ENCODE measurements at regions not wholly inside any gene's neighbourhood (a gene's known extent, or its start where the extent isn't known, plus 50 kb on each side); places are given as distances from the start of the nearest gene placed in this dataset.
A peak's percentile ranks its signal among the peaks of the same experiment; 100 is the strongest.

DNA sequence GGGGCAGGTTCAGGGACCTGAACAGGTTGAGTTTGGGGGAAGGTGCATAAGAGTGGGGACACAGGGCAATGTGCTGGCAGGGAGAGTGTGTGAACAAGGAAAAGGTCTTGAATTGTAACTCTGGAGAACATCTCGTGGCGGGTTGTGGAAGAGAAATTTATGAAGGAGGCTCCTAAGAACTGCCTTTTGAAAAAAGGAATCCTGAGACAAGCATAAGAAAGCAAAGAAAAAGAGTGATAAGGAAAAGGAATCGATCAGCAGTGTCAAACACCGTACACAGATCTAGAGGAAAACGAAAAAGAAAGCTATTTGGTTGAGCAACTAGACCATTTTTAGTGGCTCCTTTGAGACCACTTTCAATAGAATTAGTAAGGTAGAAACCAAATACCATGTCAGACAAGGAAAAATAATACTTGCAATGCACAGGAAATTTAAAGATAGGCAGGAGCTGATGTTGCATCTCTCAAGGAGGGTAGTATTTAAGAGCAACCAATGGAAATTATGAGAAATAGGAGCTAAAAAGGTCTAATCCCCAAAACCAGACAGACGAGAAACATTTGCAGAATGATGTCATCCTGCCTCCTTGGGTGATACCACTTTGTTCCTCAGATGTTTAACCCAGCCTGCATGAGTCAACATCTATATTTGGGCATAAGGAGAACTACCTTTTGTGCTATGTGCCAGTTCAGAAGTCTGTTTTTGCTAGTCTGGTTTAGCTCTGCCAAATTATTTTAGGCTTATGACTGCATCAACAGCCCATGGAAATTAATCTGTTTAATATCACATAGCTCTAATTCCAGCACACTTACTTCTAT, 64.5 kb upstream of the STK38L start:
- ATAC-seq (no peak), DNase-seq (ENCODE audit: low spot score) (no peak)

DNA sequence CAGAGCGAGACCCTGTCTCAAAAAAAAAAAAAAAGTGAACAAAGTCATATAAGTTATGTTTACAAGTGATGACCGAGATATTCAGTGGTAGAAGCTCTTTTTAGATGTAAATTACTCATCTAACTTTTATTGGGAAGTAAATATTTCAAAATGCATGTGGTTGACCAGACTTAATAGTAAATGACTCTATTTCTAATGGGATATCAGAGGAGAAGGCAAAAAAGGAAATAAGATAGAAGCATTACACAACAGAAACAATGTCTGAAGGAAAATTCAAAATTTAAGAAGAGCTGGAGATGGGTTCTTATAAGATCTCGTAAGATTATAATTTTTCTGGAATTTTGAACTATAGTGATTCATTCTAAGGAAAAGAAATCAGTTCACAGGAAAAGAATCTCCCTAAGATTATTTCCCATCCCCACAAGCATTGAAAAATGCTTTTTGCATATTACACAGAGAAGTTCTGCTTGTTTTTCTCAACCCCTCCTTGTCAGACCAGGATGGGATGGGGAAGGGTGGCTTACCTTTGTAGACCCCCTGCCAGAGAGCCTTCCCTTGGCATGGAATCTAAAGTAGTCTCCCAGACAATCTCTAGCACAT, 63.1 kb upstream of the STK38L start:
- ATAC-seq, result no peak
- no peak for DNase-seq (ENCODE audit: low spot score)

DNA sequence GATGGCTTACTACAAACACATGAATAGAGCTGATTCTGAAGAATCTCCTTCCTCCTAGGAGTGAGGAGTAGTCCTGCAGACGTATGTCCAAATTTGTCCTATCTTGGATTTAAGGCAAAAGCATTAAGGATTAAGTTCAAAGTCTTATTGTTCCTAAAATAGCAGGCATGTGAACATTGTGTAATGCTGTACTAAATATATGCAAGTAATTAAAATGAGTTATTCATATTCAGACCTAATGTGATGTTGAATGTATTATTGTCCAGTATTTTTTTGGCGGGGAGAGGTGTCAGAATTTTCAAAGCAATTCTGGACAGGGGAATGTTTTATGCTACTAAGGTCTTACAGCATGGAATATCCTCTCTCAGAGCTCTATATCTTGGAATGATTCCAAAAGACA, 60.7 kb upstream of the STK38L start:
- ATAC-seq (no peak), DNase-seq (ENCODE audit: low spot score) (no peak)

DNA sequence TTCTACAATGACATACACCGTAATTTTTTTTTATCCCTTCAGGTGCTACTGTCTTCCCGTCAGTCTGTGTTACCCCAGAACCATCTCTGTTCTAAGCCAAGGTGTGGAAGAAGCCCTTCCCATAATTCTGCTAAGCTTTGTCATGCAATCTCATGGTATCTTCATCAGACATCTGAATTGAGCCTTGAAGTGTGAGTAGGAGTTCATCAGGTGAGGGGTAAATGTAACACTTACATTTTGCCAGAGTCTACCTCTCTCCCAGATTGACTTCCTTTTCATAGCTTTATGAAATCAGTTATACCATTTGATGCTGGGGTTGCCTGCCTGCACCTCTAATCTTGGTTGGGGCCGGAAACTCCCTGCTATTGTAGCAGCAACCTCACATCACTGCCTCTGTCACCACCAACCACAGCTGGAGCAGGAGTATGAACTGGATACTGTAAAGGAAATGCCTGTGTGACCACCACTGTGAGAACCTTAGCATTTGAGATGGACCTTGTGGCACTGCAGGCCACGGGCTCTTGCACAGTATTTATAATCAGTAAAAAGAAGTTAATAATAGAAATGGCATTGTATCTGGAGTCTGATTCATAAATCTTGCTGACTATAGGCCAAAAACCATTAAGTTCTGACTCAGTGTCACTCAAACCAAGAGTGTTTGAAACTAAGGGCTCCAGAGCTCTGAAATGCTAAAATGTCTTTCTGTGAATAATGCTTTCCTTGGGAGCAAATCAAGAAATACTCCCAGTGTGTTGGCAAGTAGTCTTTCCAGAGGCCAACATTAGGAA, 58.7 kb upstream of the STK38L start:
- DNase-seq (ENCODE audit: low spot score) (no peak), ATAC-seq (no peak)

DNA sequence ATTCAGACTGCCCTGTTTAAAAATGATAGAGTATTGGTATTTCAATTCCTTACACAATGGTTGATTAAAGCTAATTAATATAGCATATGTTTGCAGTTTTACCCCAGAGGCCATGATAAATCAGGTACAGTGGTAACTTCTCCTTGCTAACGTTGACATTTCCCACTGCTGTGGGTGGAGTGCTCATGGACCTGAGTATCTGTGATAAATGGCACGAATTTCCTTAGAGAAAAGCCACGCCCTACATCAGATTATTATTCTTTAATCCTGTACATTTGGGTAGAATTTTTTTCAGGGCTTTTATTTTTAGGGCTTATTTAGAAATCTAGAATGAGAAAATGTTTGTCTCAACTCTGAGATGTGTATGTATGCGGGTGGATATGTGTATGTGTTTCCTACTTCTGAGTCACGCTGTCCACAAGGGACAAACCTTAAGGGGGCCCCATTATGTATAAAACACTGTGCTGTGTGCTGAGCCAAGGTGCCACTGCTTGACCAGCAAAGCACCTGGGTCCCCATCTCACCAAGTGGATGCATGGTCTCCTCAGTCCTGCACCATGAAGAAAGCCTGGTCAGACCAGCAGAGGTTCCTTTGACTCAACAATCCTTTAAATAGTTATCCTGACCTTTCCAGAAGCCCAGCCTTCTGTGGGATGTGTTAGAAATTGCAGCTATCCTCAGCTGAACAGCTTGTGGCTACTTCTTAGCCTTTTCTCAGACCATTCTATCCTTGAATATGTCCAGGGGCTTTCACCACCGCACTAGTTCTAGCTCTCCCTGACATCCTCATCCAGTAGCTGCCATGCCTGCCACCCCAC, 57.9 kb upstream of the STK38L start:
- DNase-seq (ENCODE audit: low spot score) (no peak), ATAC-seq (no peak)

DNA sequence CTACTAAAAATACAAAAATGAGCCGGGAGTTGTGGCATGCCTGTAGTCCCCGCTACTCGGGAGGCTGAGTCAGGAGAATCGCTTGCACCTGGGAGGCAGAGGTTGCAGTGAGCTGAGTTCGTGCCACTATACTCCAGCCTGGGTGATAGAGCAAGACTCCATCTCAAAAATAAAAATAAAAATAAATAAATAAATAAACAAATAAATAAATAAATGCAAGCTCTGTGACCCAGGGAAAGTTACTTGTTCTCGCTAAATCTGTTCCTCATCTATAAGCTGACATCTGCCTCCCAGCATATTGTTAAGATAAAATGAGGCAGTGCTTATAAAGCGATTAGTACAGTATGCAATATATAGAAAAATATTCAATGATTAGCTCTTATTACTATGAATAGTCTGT, 56.4 kb upstream of the STK38L start:
- no peak for ATAC-seq
- DNase-seq (ENCODE audit: low spot score), result no peak

DNA sequence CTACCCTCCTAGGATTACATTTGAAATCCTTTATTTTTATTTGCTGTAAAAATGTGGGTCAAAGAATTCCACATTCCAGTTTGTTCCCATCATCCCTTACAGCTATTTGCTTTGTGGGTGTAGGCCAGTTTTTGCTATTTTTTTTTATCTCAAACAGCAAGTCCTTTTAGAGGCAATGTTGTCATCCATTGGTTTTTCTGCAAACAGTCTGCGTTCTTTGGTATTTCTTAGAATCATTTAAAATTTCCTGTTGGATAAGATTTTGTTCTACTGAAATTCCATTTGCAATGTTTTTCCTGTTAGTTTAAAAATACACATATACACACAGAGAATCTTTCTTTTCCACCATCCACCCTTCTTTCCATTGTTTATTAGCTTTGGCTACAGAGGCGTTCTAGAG, 53.3 kb upstream of the STK38L start:
- DNase-seq (ENCODE audit: low spot score), result no peak
- ATAC-seq, result no peak

DNA sequence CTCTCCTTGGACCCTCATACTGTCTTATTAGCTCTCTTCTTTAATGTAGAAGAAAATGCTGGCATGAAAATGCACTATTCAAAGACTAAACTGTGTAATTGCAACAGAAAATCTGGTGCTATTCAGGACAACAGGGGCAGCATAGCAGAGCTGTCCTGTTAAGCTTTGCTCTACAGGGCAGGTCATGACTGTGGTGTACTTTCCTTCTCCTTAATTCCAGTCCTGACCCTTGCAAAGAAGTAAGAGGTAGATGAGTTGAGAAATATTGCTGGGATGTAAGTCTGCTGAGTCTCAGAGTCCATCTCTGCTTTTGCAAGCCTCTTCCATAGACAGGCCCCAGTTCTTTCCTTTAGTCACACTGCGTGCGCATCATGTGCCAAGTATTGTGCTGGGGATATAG, 52.6 kb upstream of the STK38L start:
- ATAC-seq (peak; percentile 26), DNase-seq (ENCODE audit: low spot score) (no peak)

DNA sequence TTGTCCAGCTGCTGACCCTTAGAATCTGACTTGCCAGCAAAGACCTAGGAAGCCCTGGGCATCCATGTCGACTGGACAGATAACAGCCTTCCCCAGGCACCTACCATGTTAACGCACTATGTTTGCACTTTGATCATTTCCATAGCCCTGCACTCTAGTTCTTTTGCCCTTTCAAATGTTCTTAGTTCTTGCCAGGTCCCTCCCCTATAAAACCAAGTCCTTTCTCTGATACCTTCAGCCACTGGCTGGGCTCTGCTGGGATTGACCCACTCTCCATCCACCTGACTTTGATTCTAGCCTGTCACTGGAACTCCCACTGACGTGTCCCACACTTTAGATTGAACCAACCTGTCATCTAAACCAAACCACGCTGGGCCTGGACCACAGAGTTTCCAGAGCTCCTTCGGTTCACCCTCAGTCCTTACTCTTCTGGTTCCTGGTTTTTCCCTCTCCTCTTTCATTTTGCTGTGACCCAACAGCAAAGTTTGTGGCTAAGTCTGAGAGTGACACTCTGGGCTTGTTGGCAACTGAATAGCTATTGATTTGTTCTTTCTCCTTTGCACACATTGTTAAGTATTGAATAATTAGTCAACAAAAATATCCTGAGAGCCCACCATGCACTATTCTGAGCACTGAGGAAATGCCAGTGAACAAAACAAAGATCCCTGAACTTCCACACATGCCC, 51.8 kb upstream of the STK38L start:
- DNase-seq (ENCODE audit: low spot score) (no peak), ATAC-seq (peak; percentile 52)

DNA sequence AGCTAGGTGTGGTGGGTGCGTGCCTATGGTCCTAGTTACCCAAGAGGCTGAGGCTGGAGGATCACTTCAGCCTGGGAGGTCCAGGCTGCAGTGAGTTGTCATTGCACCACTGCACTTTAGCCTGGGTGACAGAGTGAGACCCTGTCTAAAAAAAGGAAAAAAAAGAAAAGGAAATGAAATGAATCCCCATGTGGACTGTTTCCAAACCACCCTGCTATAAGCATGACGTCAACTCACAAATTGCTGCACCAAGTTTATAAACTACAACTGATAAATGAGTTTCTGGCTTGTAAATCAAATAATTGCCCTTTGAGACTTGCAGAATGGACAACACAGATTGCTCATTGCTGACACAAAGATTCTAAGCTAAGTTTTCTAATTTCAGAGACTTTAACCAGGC, 51.0 kb upstream of the STK38L start:
- DNase-seq (ENCODE audit: low spot score), result no peak
- peak; percentile 55 for ATAC-seq

DNA sequence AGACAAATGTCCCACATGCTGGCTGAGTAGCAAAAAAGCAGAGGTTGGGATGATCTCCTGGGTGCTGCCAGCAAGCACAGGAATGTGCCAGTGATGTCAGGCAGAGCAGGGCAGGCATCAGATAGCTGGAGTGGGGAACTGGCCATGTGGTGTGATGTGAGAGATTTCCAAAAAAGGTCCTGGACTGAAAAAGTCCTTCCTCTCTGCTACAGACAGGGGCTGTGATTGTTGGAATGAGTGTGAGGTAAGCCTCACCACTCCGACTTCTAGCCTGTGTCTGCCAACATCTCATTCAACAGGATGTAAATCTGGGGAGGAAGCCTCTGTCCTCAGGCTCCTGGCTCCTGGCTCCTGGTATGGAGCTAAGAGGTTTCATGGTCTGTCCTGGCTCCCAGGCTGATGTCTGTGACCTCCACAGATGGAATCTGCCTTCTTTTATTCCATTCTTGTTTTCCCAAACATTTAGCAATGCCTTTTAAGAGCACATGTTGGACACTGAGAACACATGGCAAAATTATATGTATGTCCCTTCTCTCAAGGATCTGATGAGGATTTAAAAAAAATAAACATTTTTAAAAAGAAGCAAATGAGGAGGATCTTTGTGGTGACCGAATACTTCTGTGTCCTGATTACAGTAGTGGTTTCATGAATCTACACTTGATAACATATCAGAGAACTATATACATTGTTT, 50.1 kb upstream of the STK38L start:
- ATAC-seq (peak; percentile 67), DNase-seq (ENCODE audit: low spot score) (peak; percentile 56)
